ENCODE measurements at regions not wholly inside any gene's neighbourhood (a gene's known extent, or its start where the extent isn't known, plus 50 kb on each side); places are given as distances from the start of the nearest gene placed in this dataset.

- TF ChIP-seq CTCF (IDR thresholded peaks at IDR 0.05) = no peak
- TF ChIP-seq POLR2A (IDR thresholded peaks at IDR 0.05) = no peak
Observed at GRCh38 chr9:96047116-96047639, 171.7 kb downstream of the ERCC6L2 start.

All from right lobe of liver (tissue), 4 donors.